Activated CD4-positive, alpha-beta T cell treated with anti-CD3 and anti-CD28 coated beads, Interleukin-2, amount 50 U/mL, for 24 hours (primary cell): ENCODE measurements at regions not wholly inside any gene's neighbourhood (a gene's known extent, or its start where the extent isn't known, plus 50 kb on each side); places are given as distances from the start of the nearest gene placed in this dataset.
"Not testable (repeated sequence)": the region's sequence is repeated elsewhere in the genome, so short reads cannot be mapped to it uniquely, and the experiment has no call there.

Experiments
- DNase-seq, 2 donors: peaks; one replicate each; pipeline ENCODE4 v3.0.0-alpha.2; 2020; ENCODE audit warnings: low read depth in 1 of 2, low spot score in 1 of 2

DNA sequence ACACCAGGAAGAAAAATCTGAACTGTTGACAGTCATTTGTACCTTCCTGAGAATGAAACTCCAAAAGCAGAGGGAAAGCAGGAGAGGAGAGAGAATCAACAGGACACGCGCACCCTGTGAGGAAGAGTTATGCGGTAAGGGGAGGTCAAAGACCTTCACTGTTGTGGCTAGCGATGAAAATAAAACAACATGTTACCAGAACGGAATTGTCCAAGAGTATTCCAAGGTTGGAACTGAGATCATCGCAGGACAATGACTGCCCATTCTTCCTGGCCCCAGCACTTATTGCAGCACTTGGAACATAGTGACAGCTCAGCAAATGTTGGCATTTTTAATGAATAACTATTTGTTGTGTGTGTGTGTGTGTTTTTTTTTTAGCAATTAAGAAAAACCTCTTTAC, 176.0 kb upstream of the TSC22D1 start:
- no peak for DNase-seq

DNA sequence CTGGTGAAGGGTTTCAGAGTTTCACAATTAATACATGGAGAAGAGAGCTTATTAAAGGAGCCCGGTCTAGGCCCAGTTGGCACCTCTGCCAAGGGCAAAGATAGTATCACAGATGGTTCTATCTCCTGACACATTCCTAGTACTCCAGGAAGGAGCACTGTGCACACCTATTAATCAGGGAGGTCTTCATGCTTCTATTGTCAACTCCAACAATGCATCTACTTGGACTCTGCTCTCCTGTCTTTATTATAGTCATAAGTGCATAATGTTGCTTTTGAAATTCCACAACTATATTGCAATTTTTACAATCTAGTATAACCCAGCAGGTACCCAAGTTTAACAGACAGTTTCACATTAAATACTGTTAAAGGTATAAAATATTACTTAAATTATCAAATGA, 174.5 kb upstream of the TSC22D1 start:
- no peak for DNase-seq

DNA sequence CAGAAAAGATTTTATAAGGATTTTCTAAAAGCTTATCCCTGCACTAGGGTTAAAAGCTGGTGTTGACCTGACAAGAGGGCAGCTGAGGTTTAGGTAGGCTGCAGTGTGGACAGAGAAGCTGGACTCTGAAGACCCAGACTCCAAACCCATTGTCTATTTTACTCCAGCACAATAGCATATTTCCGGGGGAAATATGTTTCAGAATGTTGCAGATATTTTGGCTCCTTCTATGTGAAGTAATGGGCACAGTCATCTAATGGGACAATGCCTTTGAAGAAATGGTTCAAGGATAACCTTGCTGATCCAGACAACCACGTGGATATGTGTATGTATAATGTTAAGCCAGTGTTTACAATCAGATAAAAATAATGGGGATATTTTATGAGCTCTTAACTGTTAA, 173.8 kb upstream of the TSC22D1 start:
- DNase-seq: no peak

DNA sequence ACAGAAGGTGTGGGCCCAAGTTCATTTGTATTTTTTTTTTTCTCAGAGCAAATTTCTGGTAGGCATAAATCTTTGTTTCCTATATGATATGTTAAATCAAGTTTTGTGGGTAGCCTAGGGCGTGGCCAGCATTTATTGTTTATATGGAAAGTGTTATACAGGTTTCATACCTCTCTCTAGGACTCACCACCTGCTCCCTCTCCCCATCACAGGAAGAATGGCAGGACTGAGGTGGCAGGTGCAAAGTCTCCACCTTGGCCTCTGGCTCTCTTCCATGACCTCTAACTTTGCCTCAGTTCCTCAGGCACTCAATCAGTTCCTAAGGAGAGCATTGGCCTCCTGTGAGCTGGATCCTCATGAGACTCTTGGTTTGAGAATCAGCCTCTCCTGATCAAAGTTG, 172.3 kb upstream of the TSC22D1 start:
- DNase-seq: no peak

DNA sequence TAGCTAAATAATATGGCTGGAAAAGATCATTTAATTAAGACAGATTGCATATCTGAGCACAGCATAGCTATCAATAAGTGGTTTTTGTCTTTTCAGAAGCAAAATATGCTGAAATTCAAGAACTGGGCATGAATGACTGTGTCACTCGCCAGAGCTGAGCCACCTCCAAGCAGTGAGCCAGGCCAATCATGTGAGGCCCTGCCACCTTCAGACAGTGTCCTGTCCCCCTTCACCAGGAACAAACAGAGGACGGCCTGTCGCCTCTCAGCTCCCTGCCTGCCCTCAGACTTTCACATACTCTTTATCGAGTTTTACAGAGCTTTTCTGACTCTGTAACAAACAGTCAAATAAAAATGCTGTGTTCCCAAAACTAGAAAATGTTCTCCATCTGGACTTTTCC, 171.0 kb upstream of the TSC22D1 start:
- no peak for DNase-seq

DNA sequence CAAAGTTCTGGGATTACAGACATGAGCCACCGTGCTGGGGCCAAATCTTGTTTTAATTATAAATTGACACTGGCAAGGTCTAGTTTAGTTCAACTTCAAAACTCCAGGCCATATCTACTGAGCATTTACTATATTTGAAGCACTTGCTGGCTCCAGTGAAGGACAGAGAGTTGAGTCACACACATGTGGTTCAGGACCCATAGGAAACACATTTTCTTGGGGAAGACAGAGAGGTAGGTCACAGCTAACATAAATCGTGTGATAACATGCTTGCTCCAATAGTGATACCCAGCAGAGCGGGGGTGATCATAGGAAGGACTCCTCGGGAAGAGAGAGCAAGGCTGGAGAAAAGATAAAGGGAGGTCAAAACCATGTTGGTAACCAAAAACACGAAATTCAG, 170.6 kb upstream of the TSC22D1 start:
- no peak for DNase-seq

DNA sequence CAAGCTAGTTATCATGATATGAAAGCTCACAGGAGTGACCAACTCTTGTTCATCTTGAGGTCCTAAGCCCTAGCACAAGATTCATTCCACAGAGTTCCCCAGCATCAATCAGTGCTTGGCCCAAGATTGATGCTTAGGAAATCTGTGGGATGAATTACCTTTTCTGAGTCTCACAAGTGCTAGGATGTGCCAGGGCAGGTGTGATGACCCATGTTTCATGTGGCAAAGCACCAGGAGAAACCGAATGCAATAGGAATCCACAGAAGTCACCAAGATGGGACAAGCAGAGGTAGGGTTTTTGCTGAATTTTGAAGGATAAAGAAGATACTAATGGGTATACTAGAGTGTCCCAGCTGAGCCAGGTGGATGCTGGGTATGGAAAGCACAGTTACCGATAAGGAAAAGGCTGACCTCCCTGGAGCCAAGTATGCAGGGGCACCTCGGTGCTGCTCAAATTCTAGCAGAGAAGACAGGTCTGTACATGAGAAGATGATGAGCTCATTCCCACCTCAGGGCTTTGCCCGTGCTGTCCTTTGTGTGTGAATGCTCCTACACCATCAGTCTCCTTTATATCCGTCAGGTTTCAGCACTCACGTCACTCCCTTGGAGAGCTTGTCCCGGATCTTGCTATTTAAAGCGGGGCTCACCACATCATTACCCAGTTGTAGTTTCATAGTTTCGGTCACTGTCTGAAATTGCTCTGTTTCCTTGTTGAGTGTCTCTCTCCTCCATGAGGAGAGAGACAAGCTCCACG, 168.9 kb upstream of the TSC22D1 start:
- no peak for DNase-seq

DNA sequence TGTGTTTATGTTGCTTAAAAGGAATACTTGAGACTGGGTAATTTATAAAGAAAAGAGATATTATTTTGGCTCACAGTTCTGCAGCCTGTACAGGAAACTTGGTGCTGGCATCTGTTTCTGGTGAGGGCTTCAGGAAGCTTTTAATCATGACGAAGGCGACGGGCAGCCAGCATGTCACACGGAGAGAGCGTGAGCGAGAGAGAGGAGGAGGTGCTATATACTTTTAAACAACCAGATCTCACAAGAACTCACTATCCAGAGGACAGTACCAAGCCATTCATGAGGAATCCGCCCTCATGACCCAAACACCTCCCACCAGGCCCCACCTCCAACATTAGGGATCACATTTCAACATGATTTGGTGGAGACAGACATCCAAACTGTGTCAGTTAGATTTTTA, 163.4 kb upstream of the TSC22D1 start:
- DNase-seq: no peak

DNA sequence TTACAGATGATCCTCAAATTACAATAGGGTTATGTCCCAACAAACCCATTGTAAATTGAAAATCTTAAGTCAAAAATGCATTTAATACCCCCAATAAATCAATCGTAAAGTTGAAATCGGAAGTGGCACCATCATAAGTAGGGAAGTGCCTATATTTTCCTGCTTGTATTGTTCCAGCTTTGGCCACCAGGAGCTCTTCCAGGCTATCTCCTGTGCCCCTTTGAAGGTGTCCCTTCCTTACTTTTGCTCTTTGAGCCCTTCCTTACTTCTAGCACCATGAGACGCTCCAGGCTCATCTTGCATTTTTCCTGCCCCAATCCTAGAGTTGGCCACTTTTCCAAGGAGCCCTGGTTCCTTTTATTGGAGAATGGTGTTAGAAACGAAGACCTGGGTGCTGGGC, 163.0 kb upstream of the TSC22D1 start:
- no peak for DNase-seq

DNA sequence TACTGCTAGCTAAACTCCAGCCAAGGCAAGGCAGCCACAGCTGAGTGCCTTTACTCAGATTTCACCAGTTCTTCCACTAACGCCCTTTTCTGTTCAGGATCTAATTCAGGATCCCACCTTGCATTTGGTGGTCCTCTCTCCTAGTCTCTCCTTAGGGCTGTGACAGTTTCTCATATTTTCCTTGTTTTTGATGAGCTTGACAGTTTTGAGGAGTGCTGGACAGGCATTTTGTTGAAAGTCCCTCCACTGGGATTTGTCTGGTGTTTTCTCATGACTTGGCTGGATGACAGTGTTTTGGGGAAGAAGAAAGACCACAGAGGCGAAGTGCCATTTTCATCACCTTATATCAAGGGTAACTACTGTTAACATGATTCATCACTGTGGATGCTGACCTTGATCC, 162.3 kb upstream of the TSC22D1 start:
- no peak for DNase-seq

DNA sequence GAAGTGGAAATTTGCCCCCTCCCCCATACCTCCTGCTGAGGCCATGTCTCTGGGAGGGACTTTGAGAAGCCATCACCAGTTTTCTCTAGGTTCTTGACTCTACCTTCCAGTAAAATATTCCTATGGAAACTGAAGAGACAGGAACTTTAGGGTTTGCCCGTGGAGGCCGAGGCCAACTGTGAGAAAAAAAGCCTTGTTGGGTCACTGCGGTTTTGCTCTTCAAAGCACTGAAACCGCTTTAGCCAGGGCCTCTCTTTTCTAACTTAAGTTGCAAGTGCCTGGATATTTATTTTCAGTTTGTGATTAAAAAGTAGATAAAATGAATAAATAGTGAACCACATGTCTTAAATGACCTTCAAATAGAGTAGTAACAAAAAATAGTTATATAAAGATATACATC, 159.7 kb upstream of the TSC22D1 start:
- DNase-seq: no peak

DNA sequence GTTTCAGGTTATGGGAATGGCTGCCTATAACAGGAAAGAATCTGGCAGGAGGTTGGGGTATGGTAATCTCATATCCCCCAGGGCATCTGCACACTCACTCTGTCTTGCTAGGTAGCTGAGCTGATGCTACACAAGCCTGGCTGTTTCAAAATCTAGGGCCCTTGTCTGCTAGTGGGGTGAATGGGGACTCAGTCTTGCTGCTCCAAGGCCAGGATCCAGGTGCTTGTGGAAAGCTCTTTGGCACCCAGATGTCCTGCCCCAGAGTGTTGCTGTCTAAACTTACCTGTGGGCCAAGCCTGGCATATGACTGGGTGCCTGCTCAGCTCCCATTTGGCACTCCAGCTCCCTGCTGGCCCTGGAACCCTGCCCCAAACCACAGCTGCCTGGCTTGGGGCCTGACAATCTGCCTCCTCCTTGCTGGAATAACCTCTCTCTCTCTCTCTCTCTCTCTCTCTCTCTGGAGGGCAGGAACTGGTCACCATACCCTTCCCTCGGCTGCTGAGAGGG, 158.1 kb upstream of the TSC22D1 start:
- no peak for DNase-seq

DNA sequence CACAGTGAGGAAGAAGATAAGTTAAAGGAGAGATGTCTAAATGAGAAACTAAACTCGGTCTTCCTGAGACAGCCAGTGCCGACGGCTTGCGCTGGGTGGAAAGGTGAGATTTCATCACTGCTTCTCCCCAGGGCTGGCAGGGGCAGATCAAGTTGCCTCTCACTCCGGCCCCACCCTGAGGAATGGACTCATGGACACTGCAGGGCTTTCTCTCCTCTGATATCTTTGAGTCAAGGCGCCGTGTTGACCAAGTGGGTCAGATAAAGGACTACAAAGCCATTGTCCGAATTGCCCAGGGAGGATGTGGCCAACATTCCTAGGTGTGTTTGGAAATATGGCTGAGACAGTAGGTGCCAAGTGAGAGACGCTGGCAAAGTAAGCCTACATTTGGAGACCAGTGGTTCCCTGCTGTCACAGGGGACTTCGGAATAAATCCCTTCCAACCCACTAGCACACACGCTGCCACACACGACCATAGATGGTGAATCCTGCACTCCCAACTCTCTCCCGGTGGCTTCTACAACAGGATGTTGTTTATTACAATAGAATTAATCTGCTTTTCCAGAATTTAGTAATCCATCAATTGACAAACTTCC, 156.5 kb upstream of the TSC22D1 start:
- no peak for DNase-seq

DNA sequence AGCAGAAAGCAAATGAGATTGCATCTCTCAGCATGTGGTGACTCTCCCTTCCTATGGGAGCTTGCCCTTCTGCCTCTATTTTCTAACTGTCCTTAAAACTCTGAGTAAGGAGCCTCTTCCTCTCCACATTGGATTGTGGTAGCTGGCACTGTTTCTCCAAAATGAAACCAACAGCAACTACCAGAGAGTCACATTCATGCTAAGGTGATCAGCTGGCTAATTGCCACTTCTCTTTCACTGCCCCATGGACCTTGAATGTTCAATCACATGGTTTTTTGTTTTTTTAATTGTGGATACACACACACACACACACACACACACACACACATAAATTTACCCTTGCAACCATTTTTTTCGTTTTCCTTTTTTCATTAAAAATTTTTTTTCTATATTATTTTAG, 154.7 kb upstream of the TSC22D1 start:
- no peak for DNase-seq

DNA sequence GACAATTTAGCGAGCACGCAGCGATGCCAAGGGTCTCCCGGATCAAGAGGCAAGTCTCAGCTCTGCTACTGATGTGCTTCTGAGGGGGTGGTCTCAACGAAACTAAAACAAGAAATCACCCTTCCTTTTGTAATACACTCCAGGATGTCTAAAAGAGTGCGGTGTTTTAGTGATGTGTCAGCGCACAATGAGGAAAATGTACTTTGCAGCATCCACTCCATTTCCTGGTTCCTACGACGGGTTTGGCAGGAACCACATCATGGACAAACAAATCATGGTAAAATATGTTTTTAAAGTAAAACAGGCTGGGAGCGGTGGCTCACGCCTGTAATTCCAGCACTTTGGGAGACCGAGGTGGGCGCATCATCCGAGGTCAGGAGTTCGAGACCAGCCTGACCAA, 154.0 kb upstream of the TSC22D1 start:
- DNase-seq: no peak

DNA sequence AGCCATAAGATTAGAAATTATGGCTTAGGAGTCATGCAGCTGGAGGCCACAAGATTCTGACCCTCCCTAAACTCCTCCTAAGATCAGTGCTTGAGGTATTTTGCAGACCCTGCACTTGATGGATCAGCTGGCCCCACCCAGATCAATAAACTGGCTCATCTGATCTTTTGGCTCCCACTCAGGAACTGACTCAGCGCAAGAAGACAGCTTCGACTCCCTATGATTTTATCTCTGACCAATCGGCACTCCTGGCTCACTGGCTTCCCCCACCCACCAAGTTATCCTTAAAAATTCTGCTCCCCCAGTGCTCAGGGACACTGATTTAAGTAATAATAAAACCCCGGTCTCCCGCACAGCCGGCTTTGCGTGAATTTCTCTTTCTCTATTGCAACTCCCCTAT, 151.5 kb upstream of the TSC22D1 start:
- not testable (repeated sequence) for DNase-seq

DNA sequence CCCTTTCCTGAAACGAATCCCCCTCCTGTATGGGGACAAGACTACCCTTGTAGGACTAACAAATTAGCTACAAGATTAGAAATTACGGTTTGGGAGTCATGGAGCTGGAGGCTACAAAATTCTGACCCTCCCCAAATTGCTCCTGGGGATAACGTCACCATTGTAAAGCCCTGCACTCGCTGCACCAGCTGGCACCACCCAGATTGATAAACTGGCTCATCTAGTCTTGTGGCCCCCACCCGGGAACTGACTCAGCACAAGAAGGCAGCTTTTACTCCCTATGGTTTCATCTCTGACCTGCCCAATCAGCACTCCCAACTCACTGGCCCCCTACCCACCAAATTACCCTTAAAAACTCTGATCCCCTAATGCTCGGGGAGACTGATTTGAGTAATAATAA, 150.6 kb upstream of the TSC22D1 start:
- no peak for DNase-seq

DNA sequence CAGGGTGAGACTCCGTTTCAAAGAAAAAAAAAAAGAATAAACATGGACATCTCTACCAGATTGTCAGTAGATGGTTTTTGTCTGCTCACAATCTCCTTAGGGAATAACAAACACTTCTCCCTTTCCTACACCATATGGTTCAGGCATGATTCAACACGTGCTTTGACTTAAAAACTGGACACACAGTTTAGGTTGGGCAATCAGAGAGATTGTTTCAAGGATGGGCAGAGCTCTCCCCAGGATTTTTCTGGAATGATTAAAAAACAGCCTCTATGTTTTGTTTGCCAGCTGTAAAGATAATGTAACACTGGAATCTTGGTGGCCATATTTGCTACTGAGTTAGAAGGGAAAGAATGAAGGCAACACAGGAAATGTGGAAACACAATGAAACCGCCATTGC, 150.1 kb upstream of the TSC22D1 start:
- no peak for DNase-seq

DNA sequence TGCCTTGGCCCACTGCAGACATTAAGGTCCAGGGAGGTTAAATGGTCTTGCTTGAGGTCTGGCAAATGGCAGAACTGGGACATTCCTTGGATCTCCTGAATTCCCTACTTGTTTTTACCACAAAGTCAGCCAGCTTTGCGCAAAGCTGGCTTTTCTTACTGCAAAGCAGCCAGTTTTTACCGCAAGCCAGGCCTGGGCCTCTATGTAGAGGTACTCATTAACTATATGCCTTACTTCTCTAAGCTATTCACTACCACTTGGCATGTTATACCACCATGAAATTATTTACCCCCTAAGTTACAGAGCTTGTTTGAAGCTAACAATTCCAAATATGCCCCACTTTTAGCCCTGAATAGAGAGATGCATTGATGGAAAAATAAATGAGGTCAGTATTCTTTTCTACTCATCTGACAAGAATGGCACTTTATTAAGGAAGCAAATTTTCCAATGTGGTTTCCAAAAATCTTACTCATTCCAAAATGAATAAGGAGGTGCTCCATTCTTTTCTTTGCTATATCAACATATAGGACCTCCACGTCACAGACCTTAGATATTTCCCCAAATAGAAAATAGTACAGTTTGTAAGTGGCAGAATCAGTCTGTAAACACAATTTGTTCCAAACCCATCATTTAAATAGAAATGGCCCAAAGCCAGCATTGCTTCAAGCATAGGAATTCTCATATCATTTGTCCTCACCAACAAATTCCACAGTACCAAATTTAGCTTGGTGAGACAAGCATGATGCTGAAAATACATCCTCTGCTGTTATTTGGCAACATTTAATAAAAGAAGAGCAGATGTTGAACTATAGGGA, 143.9 kb upstream of the TSC22D1 start:
- no peak for DNase-seq

DNA sequence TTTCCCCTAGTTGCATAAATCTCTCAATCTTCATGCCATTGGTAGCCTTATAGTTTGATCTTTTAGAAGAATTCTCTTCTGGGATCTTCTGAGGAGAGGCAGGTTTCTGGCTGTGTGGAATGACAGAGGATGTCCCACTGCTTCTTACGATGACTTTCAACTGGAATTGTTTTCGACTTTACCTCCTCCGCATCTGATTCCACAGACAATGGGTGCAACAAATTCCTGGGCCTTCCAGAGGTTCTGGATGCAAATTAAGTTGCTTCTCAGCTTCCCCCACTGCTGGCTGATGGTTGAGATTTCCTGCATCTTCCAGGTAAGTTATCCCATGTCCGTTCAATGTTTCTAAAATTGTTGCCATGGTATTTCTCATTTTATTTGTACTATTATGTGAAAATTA, 142.3 kb upstream of the TSC22D1 start:
- no peak for DNase-seq

DNA sequence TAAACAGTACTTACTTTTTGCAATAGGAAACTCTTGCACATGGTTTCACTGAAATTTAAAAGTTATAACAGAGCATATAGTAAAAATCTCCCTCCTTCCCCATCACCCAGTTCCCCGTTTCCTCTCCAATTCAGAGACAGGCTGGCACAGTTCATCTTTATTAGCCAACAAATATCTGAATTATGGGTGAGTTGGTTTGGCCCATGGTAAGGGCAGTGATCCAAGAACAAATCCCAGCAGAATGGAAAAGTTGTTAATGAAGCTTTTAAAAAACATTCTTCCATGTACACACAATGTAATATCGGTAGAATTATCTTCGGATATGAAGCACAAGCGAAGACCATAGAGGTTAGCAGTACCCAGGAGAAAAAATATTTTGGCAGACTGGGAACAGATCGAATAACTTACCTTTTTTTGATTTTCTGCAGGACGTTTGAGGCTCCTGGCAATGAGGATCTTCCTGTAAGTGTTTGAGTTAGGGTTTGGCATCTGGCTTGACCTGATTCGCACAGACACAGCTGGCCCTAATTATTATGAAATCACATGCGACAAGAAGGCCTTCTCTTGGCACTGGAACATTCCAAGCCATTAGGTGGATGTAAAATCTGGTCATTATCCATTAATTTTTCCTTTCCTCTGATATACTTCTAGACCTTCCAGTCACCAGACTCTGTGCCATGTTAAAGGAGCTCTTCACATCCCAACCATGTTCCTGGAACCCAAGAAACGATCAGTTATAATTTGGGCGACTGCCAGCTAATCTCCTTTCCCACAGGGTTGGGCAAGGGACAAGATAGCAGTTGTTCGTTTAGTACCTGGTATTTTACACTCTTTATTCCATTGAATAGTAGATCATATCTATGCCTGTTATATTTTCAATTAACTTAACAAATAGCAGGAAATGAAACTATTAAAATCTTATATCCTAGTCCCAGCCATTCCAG, 139.4 kb upstream of the TSC22D1 start:
- DNase-seq: no peak
